ENCODE measurements at regions not wholly inside any gene's neighbourhood (a gene's known extent, or its start where the extent isn't known, plus 50 kb on each side); places are given as distances from the start of the nearest gene placed in this dataset.

- TF ChIP-seq EP300 (IDR thresholded peaks at IDR 0.05) (no peak), POLR2A (IDR thresholded peaks at IDR 0.05) (no peak)
Observed at GRCh38 chr1:86271046-86271445, 114.5 kb upstream of the COL24A1 start.
